ENCODE measurements at regions not wholly inside any gene's neighbourhood (a gene's known extent, or its start where the extent isn't known, plus 50 kb on each side); places are given as distances from the start of the nearest gene placed in this dataset.

- intact Hi-C loops (cut with micrococcal nuclease): no loop called here
These were observed 382.6 kb upstream of the THBS1 start for GRCh38 chr15:39198044-39199000.

DNA sequence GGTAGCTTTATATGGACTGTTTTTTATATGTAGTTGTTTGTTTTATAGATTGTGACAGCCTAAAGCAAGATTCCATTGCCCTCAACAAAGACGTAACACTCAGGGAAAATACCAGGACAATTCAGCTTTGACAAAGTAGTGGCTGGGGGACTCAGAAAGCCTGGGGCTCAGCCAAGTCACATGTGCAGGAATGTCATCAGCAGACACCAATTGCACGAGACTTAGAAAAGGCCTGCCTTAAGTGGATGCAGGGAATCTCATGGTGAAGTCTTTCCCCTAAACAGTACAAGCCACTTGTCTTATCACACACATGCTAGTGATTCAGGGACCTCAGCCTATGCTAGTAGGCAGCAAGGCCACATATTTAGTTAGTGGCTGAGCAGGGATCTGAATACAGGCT lies 381.8 kb upstream of the THBS1 start:
- intact Hi-C loops (cut with micrococcal nuclease): no loop called here

- intact Hi-C loops (cut with micrococcal nuclease): no loop called here
These were observed 380.3 kb upstream of the THBS1 start for GRCh38 chr15:39200586-39200985.

DNA sequence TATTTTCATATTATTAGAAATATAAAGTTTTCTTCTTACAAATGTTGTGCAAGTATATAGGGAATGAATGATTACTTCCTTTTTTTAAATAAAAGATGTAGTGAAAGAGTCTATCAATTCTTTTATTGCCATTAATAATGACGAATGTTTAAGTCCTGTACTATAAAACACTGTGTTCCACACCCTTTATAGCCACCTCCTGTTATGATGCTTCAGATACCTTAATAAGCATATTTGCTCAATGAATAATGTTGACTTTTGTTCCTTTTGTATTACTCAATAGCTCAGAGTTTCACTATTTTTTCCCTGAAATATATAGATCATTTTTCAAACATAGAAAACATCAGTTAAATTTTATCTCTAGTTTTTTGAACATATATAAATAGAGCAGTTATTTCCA lies 378.2 kb upstream of the THBS1 start:
- intact Hi-C loops (cut with micrococcal nuclease): no loop called here

GRCh38 chr15:39204031-39204430 lies 376.8 kb upstream of the THBS1 start:
- intact Hi-C loops (cut with micrococcal nuclease): no loop called here

DNA sequence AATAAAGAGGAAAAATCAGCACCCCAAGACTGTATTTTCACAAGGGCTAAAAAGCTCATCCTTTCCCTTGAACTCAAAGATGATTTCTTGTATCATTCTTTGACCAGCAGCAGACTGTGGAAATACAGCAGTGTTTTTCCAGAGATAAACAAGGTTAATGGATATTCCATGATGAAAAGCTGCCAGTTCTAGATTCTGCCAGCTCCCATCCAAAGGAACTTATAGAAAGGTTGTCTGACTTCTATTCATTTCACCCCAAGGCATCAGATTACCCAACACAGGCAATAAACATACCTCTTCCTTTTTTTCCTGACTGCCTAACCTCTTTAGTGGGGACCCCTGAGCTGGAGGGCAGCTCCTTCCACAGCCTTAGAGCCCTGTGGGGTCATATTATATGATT lies 375.8 kb upstream of the THBS1 start:
- intact Hi-C loops (cut with micrococcal nuclease): no loop called here

DNA sequence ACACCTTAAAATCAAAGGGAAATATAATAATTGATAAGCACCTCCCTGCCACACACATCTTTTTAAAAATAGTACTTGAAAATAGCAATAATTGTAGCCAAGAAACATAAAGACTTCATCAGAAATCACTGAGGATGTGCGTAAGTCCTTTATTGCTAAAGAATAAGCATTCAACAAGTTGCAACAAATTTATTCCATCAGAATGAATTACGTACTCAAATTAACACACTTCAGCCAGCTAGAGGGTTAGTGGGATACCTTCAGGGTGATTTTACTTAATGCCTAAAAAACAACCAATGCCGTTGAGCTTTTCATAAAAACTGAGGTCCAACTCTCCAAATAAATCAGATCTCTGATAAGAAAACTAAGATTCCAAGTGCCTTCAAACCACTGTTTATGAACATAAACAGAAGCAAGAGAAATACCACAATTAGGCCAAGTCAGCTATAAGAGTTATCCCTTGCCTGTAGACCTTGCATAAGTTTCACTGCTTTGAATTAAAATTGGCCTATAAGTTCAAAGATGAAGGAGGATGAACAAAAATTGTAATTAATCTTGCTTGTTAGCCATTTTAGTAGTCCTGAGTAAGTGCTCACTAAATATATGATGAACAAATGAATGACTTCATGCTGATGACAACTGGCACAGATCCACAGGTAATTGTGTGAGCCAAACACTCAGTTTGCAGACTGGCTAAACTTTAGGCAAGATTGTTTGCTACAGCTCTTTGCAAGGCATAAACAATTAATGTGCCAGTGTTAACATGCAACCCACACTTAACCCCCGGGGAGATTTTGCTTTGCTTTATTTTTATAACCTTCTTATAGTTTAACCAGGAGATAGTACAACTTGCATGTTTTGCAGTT lies 375.1 kb upstream of the THBS1 start:
- intact Hi-C loops (cut with micrococcal nuclease): no loop called here

GRCh38 chr15:39207532-39208115 lies 373.3 kb upstream of the THBS1 start:
- intact Hi-C loops (cut with micrococcal nuclease): no loop called here

- intact Hi-C loops (cut with micrococcal nuclease): no loop called here
These were observed 372.7 kb upstream of the THBS1 start for GRCh38 chr15:39208187-39208586.

DNA sequence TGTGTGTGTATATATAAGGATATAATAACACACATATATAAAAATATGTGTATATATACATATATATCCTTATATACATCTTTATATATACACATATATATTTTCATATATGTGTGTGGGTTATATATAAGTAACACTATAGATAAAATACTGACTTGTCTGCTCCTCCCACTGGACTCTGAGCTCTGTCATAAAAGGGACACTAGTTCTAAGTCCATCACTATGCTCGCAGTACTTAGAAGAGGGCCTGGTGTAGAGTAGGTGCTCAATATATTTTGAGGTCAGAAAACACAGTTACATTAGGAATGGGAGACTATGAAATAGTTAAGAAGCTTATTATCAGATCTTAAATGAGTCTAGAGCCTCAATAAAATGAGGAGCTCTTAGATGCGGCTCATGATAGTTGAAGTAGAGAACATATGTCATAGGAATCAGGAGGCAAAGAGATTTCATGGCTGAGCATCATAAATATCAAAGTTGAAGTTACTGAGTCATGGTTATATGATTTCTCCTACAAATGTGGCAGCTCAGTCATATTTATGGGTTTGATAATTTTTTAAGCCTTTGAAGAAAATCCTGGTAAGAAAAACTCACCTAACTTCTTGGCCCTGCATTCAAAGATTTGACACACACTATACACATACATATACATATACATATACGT lies 371.2 kb upstream of the THBS1 start:
- intact Hi-C loops (cut with micrococcal nuclease): no loop called here

DNA sequence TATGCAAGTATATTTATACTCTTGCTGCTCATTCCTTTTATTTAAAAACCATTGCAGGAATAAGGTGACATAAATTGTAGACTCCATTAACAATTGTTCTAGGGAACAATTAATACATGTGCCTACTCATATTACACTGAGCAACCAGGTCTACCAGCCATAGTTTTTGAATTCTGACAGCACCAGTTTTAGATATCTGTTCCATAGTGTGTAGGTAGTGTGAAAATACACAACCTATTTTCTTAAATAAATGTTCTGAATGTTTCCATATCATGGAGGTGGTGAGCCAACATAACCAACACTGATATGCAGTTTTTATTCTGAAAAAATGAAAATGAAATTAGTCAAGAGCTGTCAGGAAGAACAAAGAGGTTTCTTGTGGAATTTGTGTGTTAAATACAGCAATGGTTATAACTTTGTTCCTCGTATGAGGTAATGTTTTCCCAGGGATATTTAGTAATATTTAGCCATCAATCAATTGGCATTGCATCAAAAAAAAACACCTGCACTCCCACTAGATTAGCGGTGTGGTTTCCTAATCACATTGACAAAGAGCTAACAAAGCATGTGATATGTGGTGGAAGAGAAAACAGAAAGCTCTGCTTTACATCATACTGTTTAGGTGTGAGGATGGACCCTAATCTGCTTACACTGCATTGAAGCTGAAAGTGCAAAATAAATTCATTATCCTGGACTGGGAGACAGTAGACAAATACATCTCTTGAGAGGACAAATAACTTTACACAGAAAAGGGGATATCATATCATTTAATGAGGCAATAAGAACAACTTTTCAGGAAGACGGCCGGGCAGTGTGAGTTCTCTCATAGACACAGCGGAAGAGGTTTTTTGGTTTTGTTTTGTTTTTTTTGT lies 369.5 kb upstream of the THBS1 start:
- intact Hi-C loops (cut with micrococcal nuclease): no loop called here

DNA sequence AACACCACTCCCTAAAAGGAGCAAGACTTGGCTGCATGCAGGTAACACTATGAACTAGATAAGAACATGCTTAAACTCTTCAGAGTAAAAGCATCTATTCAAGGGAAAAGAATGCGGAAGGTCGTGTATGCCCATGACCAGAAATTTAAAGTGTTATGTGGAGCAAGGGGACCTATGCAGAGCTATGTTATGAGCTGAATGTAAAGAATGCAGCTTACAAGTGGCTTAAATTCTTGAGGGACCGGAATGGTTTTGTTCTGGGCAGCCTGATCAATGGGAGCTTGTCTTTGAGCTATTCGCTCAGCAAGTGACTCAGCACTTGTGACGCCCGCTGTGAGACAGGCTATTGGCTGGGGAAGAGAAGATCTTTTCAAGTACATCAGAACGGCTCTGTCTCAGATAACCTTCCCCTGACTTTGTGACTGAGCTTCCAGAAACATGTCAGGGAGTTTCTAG lies 367.5 kb upstream of the THBS1 start:
- intact Hi-C loops (cut with micrococcal nuclease): no loop called here

DNA sequence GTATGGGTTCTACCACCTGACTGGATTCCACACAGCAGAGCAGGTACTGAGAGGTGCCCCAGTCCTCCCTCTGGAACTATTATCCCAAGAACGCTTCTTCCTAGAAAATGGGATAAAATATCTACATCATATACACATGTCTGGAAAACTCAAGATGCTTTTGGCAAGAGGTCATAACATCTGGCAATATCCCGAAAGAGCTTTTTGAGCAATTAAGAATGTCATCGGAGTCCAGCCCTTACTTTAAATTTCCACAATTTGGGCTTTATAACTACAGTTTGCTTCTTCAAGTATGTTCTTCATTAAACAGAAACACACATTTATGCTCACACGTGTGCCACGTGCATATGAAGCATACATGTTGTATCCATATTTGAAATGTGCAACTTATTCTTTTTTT lies 365.9 kb upstream of the THBS1 start:
- intact Hi-C loops (cut with micrococcal nuclease): no loop called here

DNA sequence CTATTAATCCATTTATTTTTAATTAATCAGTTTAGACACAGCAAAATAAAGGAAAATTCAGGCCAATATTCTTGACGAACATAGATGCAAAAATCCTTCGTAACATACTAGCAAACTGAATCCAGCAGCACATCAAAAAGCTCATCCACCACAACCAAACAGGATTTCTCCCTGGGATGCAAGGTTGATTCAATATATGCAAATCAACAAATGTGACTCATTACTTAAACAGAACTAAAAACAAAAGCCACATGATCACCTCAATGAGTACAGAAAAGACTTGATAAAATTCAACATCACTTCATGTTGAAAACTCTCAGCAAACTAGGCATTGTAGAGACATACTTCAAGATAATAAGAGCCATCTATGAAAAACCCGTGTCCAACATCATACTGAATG lies 364.1 kb upstream of the THBS1 start:
- intact Hi-C loops (cut with micrococcal nuclease): no loop called here

- intact Hi-C loops (cut with micrococcal nuclease): no loop called here
These were observed 361.3 kb upstream of the THBS1 start for GRCh38 chr15:39219608-39220007.

DNA sequence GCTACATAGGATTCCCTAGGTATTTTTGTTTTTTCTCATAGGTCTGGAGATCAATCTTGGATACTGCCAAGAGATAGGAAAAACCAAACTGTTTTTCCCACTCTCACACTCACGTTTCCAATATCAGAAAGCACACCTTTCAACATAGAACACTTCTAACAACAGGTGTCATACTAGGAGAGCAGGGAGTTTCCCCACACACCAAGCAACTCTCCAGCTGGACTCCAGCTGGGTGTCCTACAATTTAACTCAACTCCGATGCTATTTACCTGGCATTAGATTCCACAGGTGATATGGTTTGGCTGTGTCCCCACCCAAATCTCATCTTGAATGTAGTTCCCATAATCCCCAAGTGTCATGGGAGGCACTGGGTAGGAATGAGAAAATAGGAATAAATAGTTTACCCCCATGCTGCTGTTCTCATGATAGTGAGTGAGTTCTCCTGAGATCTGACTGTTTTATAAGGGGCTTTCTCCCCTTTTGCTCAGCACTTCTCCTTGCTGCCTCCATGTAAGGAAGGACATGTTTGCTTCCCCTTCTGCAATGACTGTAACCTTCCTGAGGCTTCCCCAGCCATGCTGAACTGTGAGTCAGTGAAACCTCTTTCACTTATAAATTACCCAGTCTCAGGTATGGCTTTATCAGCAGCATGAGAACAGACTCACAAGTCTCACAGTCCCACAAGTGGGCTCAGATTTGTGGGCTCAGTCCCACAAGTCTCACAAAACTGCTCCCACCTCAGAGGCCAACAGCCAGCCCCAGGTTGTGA lies 354.5 kb upstream of the THBS1 start:
- intact Hi-C loops (cut with micrococcal nuclease): no loop called here

DNA sequence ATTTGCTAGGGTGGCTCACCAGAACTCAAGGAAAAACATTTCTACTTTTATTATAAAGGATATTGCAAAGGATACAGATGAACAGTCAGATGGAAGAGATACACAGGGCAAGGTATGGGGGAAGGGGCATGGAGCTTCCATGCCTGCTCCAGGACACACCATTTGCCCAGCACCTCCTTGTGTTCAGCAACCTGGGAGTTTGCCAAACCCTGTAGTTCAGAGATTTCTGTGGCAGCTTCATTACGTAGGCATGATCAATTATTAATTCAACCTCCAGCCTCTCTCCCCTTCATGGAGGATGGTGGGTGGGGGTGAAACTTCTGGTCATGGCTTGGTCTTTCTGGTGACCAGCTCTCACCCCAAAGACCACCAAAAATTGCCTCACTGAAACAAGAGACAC lies 353.9 kb upstream of the THBS1 start:
- intact Hi-C loops (cut with micrococcal nuclease): no loop called here

GRCh38 chr15:39228889-39229288 lies 352.0 kb upstream of the THBS1 start:
- intact Hi-C loops (cut with micrococcal nuclease): no loop called here

- intact Hi-C loops (cut with micrococcal nuclease): no loop called here
These were observed 350.5 kb upstream of the THBS1 start for GRCh38 chr15:39230205-39230907.
